MCF 10A (cell line): ENCODE measurements at regions not wholly inside any gene's neighbourhood (a gene's known extent, or its start where the extent isn't known, plus 50 kb on each side); places are given as distances from the start of the nearest gene placed in this dataset.

Source experiments
- BruUV-seq: library from RNA; stranded (reverse); fragments of 400-500 nt; replicated peaks from 2 replicates; lab custom pipeline; 2021; lab: Mats Ljungman, UMichigan
- CTCF ChIA-PET: fragments of 300-600 bp; sonication (Branson Sonifier 250); formaldehyde crosslinking; extraction: SDS; loops from one replicate; lab custom pipeline; 2021; ENCODE audit warnings: antibody characterized with exemption, inconsistent platforms; lab: Yijun Ruan, JAX
- POLR2A ChIA-PET: fragments of 300-600, 350-650 bp; sonication (Branson Sonifier 250); formaldehyde crosslinking; extraction: SDS; loops from one replicate; lab custom pipeline; 2020; ENCODE audit warnings: antibody characterized with exemption, inconsistent platforms; lab: Yijun Ruan, JAX
- DNase-seq: peaks from one replicate; pipeline ENCODE4 v3.0.0-alpha.2; 2018; ENCODE audit not compliant: unreplicated experiment
- H3K27ac Mint-ChIP-seq: one replicate; pipeline ENCODE4 v1.8.0; 2022; ENCODE audit warnings: mild to moderate bottlenecking, low read depth, mixed read lengths; ENCODE audit not compliant: unreplicated experiment
- H3K27me3 Mint-ChIP-seq: one replicate; pipeline ENCODE4 v1.8.0; 2022; ENCODE audit warnings: mixed read lengths; ENCODE audit not compliant: insufficient read depth, unreplicated experiment
- H3K36me3 Mint-ChIP-seq: one replicate; pipeline ENCODE4 v1.8.0; 2022; ENCODE audit warnings: mild to moderate bottlenecking, moderate library complexity, mixed read lengths; ENCODE audit not compliant: insufficient read depth, unreplicated experiment
- H3K4me1 Mint-ChIP-seq: one replicate; pipeline ENCODE4 v1.8.0; 2022; ENCODE audit warnings: mixed read lengths; ENCODE audit not compliant: insufficient read depth, unreplicated experiment
- H3K4me3 Mint-ChIP-seq: one replicate; pipeline ENCODE4 v1.8.0; 2022; ENCODE audit warnings: mild to moderate bottlenecking, moderate library complexity, mixed read lengths; ENCODE audit not compliant: unreplicated experiment
- H3K9me3 Mint-ChIP-seq: one replicate; pipeline ENCODE4 v1.8.0; 2022; ENCODE audit warnings: mixed read lengths; ENCODE audit not compliant: unreplicated experiment
- intact Hi-C: fragments of 100-400 bp; cut with micrococcal nuclease; formaldehyde crosslinking; loops from 2 replicates; pipeline ENCODE4 v1.14.1; 2022
- TF ChIP-seq, protein P1 (sequence below): fragments of 200-600 bp; IDR thresholded peaks from one replicate; pipeline ENCODE4 v1.8.0; 2022; ENCODE audit warnings: antibody characterized with exemption, mild to moderate bottlenecking; ENCODE audit not compliant: unreplicated experiment

DNA sequence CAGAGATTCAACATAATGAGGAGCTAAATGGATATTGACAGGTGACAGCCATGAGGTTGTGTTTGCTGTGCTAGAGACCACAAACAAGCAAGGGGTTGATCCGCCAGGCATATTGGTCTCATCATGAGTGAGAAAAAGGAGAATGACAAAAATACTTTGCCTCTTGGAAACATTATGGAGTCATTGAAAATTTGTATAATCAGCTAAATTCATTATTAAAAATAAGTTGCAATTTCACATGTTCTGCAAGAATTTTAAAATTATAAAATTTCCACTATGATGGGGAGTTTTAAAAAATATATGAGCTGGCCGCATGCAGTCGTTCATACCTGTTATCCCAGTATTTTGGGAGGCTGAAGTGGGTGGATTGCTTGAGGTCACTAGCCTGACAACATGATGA lies 912.3 kb upstream of the SLC35B3 start:
- TF ChIP-seq, protein P1, sequence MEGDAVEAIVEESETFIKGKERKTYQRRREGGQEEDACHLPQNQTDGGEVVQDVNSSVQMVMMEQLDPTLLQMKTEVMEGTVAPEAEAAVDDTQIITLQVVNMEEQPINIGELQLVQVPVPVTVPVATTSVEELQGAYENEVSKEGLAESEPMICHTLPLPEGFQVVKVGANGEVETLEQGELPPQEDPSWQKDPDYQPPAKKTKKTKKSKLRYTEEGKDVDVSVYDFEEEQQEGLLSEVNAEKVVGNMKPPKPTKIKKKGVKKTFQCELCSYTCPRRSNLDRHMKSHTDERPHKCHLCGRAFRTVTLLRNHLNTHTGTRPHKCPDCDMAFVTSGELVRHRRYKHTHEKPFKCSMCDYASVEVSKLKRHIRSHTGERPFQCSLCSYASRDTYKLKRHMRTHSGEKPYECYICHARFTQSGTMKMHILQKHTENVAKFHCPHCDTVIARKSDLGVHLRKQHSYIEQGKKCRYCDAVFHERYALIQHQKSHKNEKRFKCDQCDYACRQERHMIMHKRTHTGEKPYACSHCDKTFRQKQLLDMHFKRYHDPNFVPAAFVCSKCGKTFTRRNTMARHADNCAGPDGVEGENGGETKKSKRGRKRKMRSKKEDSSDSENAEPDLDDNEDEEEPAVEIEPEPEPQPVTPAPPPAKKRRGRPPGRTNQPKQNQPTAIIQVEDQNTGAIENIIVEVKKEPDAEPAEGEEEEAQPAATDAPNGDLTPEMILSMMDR = no peak
- Mint-ChIP-seq H3K36me3 (no peaks in the 10 kb centered on the region), H3K9me3 (no peaks in the 10 kb centered on the region), H3K27ac (no peak overlapping the region), H3K27me3 (no peaks in the 10 kb centered on the region), H3K4me1 (no peaks in the 10 kb centered on the region), H3K4me3 (no peak overlapping the region)
- POLR2A ChIA-PET = interaction anchor here (2.2 kb wide), 1 partner anchor 21 kb away, joined by 9 read pairs; no protein-coding TSS in a partner anchor
- BruUV-seq = no TSS peak
- CTCF ChIA-PET = no interaction called here
- intact Hi-C loops = no loop called here
- no peak for DNase-seq

DNA sequence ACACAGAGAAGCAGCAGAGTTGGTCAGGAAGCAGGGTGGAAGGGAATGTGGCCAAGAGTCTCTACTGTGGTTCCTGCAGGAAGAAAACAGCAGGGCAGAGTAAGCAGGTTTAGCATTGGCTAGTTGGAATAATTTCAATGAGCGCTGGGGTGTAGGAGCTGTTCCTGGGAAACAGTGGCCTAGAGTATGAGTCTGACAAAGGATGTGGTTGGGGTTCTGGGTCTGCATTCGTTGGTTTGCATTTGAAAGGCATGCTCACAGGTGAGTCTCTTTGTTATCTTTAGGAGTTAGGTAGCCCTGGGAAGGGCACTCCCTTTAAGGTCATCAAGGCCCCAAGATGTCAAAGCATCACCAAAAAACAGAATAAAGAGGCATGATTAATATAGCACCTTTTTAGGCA lies 911.6 kb upstream of the SLC35B3 start:
- no peak for DNase-seq
- POLR2A ChIA-PET = interaction anchor here (2.2 kb wide), 1 partner anchor 21 kb away, joined by 9 read pairs; no protein-coding TSS in a partner anchor
- intact Hi-C loops = no loop called here
- Mint-ChIP-seq H3K4me1 (no peaks in the 10 kb centered on the region), H3K4me3 (no peak overlapping the region), H3K27me3 (no peaks in the 10 kb centered on the region), H3K27ac (no peak overlapping the region), H3K36me3 (no peaks in the 10 kb centered on the region), H3K9me3 (no peaks in the 10 kb centered on the region)
- TF ChIP-seq, protein P1 = no peak
- CTCF ChIA-PET = interaction anchor here (0.6 kb wide), 1 partner anchor 248 kb away, joined by 3 read pairs; no protein-coding TSS in a partner anchor
- BruUV-seq = no TSS peak

DNA sequence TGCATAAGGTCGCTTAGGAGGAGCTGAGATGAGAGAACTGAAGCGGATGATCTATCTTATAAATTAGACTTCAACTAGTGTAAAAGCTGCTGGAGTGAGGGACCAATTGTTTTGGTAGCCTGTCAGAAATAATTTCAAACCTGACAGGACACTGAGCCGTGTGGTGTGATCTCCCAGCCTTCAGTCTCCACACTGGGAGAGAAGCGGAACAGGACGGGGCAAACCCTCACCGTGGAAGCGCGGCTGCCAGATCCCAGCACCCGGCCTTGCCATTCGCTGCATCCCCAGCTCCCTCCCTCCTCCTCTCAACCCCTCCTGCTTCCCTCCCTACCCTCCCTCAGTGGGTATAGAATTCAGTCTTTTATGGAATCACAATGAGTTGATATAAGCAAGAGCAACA lies 900.1 kb upstream of the SLC35B3 start:
- TF ChIP-seq, protein P1 = no peak
- no peak for DNase-seq
- CTCF ChIA-PET = no interaction called here
- Mint-ChIP-seq H3K9me3 (no peaks in the 10 kb centered on the region), H3K4me1 (no peaks in the 10 kb centered on the region), H3K27me3 (no peaks in the 10 kb centered on the region), H3K4me3 (no peak overlapping the region), H3K27ac (no peak overlapping the region), H3K36me3 (no peaks in the 10 kb centered on the region)
- POLR2A ChIA-PET = interaction anchor here (0.5 kb wide), 1 partner anchor 1096 kb away, joined by 4 read pairs; no protein-coding TSS in a partner anchor
- no TSS peak for BruUV-seq
- intact Hi-C loops = no loop called here

DNA sequence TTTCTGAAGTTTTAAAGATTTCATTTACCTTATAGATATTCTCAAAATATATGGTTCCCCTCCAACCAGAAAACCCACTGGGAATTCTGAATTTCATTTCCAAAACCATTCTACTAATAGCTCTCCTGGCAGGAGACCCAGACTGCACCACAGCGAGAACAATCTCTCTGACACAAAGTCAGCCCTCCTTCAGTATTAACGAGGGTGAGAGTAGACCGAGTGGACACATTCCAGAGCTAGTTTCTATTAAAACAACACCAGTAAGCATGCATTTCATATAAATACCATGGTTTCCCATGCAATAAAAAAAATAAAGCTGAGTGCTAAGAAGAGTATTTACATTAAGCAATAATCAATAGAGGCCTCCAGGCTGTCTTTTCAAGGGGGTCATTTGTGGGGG lies 899.6 kb upstream of the SLC35B3 start:
- DNase-seq = no peak
- TF ChIP-seq, protein P1 = no peak
- no peaks in the 10 kb centered on the region for H3K36me3 Mint-ChIP-seq
- intact Hi-C loops = no loop called here
- H3K27ac Mint-ChIP-seq = no peak overlapping the region
- H3K27me3 Mint-ChIP-seq = no peaks in the 10 kb centered on the region
- ChIA-PET POLR2A (no interaction called here), CTCF (interaction anchor here (0.6 kb wide), 1 partner anchor 206 kb away, joined by 3 read pairs; no protein-coding TSS in a partner anchor)
- no TSS peak for BruUV-seq
- H3K4me3 Mint-ChIP-seq = no peak overlapping the region
- H3K4me1 Mint-ChIP-seq = no peaks in the 10 kb centered on the region
- H3K9me3 Mint-ChIP-seq = no peaks in the 10 kb centered on the region
